Activated CD4-positive, alpha-beta memory T cell treated with anti-CD3 and anti-CD28 coated beads for 36 hours (primary cell): ENCODE measurements at regions not wholly inside any gene's neighbourhood (a gene's known extent, or its start where the extent isn't known, plus 50 kb on each side); places are given as distances from the start of the nearest gene placed in this dataset.
"Not testable (repeated sequence)": the region's sequence is repeated elsewhere in the genome, so short reads cannot be mapped to it uniquely, and the experiment has no call there.

Experiments used
- CTCF ChIA-PET: fragments of 350-600 bp; sonication (Branson Sonifier 250); formaldehyde crosslinking; loops from one replicate; lab custom pipeline; 2021; ENCODE audit warnings: antibody characterized with exemption, inconsistent platforms; lab: Charles Lee
- POLR2A ChIA-PET: fragments of 350-600 bp; sonication (Branson Sonifier 250); formaldehyde crosslinking; loops from one replicate; lab custom pipeline; 2021; ENCODE audit warnings: antibody characterized with exemption; lab: Charles Lee
- DNase-seq: peaks from one replicate; pipeline ENCODE4 v3.0.0-alpha.2; 2020
- H3K27ac Mint-ChIP-seq: one replicate; pipeline ENCODE4 v1.8.0; 2021; ENCODE audit warnings: mixed read lengths
- H3K27me3 Mint-ChIP-seq: one replicate; pipeline ENCODE4 v1.8.0; 2021; ENCODE audit warnings: mixed read lengths
- H3K36me3 Mint-ChIP-seq: one replicate; pipeline ENCODE4 v1.8.0; 2021; ENCODE audit warnings: mixed read lengths
- H3K4me1 Mint-ChIP-seq: one replicate; pipeline ENCODE4 v1.8.0; 2021; ENCODE audit warnings: low read depth, mixed read lengths
- H3K4me3 Mint-ChIP-seq: one replicate; pipeline ENCODE4 v1.8.0; 2021; ENCODE audit warnings: mild to moderate bottlenecking, mixed read lengths
- H3K9me3 Mint-ChIP-seq: one replicate; pipeline ENCODE4 v1.8.0; 2021; ENCODE audit warnings: mixed read lengths
- intact Hi-C: fragments of 100-400 bp; cut with micrococcal nuclease; formaldehyde crosslinking; loops from one replicate; pipeline ENCODE4 v1.15.1; 2023

DNA sequence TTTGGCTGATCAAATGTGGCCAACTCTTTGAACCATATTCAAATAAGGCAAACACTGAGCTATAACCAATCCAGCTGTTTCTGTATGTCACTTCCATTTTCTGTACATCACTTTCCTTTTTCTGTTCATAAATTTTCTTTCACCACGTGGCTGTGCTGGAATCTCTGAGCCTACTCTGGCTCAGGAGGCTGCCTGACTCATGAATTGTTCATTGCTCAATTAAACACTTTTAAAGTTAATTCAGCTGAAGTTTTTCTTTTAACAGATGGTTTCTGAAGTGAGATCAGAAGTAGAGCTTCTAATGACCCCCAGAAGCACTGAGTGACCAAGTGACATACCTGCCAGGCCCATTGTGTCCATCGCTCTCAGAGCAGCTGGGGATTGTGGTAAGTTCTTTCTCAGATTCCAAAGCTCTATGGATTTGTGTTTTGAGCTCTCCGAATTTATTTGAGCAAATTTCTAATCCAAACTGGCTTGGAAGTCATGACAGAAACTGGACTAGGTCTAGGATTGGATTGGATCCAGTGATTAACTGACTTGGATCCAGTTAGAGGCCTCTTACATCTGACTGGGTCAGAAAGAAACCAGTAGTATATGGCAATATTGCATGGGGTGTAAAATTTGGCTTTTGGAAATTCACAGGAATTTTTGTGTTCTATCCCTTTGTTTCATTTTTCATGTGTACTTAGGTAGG, 121.2 kb upstream of the BANK1 start:
- POLR2A ChIA-PET = no interaction called here
- peaks cover 3% of the 10 kb centered on the region for H3K9me3 Mint-ChIP-seq
- intact Hi-C loops = no loop called here
- H3K4me1 Mint-ChIP-seq = no peaks in the 10 kb centered on the region
- H3K36me3 Mint-ChIP-seq = no peaks in the 10 kb centered on the region
- no peaks in the 10 kb centered on the region for H3K27me3 Mint-ChIP-seq
- no peak overlapping the region for H3K27ac Mint-ChIP-seq
- no peak overlapping the region for H3K4me3 Mint-ChIP-seq
- DNase-seq = no peak
- CTCF ChIA-PET = interaction anchor here (0.9 kb wide), 1 partner anchor 9 kb away, joined by 3 read pairs; no protein-coding TSS in a partner anchor

DNA sequence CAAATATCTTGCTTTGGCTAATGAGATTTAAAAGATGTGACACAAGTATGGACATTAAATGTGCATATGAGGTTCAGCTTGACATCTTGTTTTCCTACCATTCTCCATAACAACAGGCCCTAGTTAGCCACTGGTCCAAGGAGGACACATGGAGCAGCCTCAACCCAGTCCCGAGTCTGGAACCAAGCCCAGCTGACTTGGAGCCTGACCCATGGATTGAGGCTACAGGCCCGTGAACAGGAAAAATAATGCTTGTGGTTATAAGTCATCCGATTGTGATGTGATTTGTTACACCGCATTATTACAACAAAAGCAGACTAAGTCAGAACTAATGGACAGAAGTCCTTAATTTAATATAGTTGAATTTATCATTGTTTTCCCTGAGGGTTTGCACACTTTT, 123.2 kb upstream of the BANK1 start:
- H3K4me1 Mint-ChIP-seq = no peaks in the 10 kb centered on the region
- no peak for DNase-seq
- H3K9me3 Mint-ChIP-seq = no peaks in the 10 kb centered on the region
- ChIA-PET POLR2A (no interaction called here), CTCF (no interaction called here)
- no peaks in the 10 kb centered on the region for H3K27me3 Mint-ChIP-seq
- intact Hi-C loops = no loop called here
- no peaks in the 10 kb centered on the region for H3K36me3 Mint-ChIP-seq
- H3K4me3 Mint-ChIP-seq = no peak overlapping the region
- no peak overlapping the region for H3K27ac Mint-ChIP-seq

- DNase-seq = no peak
Measured at GRCh38 chr4:101660607-101661006, 129.9 kb upstream of the BANK1 start.

DNA sequence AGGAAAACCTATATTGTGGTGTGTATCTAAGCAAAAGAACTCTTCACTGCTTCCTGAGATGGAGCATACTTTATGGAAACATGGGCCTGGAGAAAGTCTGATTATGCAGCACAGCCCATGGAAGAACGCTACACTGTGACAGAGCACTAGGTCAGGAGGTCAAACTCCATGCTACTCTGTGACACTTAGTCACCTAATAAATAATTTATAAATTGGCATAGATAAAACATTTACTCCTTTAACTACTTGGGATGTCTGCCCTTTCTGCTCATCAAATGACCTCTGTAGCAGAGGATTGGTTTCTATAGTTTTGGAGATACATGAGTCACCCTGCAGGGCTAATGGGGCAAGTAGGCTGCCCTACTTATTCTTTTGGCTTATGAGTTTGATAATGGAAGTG, 134.7 kb upstream of the BANK1 start:
- H3K27ac Mint-ChIP-seq = no peak overlapping the region
- ChIA-PET CTCF (interaction anchor here (0.5 kb wide), 1 partner anchor 8 kb away, joined by 3 read pairs; no protein-coding TSS in a partner anchor), POLR2A (no interaction called here)
- H3K27me3 Mint-ChIP-seq = peaks cover 14% of the 10 kb centered on the region
- no peaks in the 10 kb centered on the region for H3K4me1 Mint-ChIP-seq
- intact Hi-C loops = no loop called here
- no peak for DNase-seq
- no peaks in the 10 kb centered on the region for H3K9me3 Mint-ChIP-seq
- H3K4me3 Mint-ChIP-seq = no peak overlapping the region
- H3K36me3 Mint-ChIP-seq = no peaks in the 10 kb centered on the region

More at GRCh38 chr4:101660607-101661006, 129.9 kb upstream of the BANK1 start:
- Mint-ChIP-seq H3K36me3 (no peaks in the 10 kb centered on the region), H3K27ac (no peak overlapping the region), H3K9me3 (no peaks in the 10 kb centered on the region), H3K27me3 (peaks cover 10% of the 10 kb centered on the region), H3K4me3 (no peak overlapping the region), H3K4me1 (no peaks in the 10 kb centered on the region)
- POLR2A ChIA-PET = no interaction called here
- intact Hi-C loops = no loop called here
- CTCF ChIA-PET = no interaction called here

DNA sequence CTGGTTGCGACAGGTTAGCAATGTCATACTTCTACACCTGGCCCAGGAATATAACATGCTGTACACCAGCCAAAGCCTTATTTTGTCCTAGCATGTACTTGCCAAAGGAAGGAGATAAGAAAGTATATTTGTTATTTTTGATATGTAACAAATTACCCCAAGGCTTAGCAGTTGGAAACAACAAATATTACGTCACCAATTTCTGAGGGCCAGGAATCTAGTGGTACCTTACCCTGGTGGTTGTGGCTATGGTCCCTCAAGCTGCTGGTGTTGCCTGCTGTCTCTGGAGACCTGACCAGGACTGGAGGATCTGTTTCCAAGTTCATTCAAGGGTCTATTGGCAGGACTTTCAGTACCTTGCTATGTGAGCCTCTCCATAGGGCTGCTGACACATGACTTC, 135.5 kb upstream of the BANK1 start:
- H3K27me3 Mint-ChIP-seq = peaks cover 11% of the 10 kb centered on the region
- no peaks in the 10 kb centered on the region for H3K36me3 Mint-ChIP-seq
- no peaks in the 10 kb centered on the region for H3K4me1 Mint-ChIP-seq
- intact Hi-C loops = no loop called here
- no peak for DNase-seq
- CTCF ChIA-PET = no interaction called here
- no peak overlapping the region for H3K4me3 Mint-ChIP-seq
- H3K27ac Mint-ChIP-seq = no peak overlapping the region
- POLR2A ChIA-PET = no interaction called here
- H3K9me3 Mint-ChIP-seq = no peaks in the 10 kb centered on the region

GRCh38 chr4:101651778-101652177, 138.8 kb upstream of the BANK1 start:
- POLR2A ChIA-PET = no interaction called here
- Mint-ChIP-seq H3K27me3 (peaks cover 7% of the 10 kb centered on the region), H3K4me3 (no peak overlapping the region), H3K9me3 (no peaks in the 10 kb centered on the region), H3K36me3 (no peaks in the 10 kb centered on the region), H3K27ac (no peak overlapping the region), H3K4me1 (no peaks in the 10 kb centered on the region)
- DNase-seq = no peak
- intact Hi-C loops = no loop called here
- CTCF ChIA-PET = no interaction called here

DNA sequence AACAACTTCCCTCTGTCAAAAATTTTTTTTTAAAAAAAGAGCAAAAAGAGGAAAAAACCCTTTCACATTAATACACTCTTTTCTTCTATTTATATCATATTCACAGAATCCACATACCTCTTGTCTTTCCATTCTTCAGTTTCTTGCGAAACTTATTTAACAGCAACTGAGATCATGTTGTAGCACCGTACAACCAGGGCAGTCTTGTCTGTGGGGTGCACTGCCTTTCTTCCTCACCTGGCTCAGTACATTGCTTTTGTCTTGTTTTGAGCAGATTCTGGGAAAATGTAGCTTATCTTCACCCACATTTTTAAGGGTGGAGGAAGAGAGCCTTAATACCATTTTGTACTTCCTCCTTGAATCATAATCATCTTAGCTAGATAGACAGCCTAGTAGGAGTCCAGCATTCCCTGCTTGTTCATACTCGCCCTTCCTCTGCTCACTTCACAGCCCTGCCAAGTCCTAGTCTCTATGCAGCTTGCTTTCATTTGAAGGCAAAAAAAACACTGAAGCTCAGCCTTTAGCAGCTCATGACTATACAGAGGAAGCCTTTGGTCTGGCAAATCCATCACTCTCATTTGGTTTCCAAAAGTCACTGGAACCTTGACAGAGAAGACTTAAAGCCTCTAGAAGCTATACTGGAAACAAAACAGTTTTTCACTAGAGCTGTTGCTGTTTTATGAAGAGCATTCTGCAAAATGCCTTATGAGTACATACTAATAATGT, 140.6 kb upstream of the BANK1 start:
- ChIA-PET CTCF (no interaction called here), POLR2A (no interaction called here)

DNA sequence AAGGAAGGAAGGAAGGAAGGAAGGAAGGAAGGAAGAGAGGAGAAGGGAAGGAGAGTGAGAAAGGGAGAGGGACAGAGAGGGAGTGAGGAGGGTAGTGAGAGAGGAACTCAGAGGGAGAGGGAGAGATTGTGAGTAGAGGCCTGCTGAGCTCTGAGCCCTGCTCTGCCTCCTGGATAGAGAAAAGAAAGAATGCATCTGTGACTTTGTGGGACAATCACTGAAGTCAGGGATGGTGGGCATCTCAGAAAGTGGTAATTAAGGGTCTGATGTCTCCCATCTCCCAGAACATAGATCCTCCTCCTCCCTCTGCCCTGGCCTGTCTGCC, 142.9 kb upstream of the BANK1 start:
- no peak for DNase-seq
- Mint-ChIP-seq H3K27me3 (peaks cover 15% of the 10 kb centered on the region), H3K9me3 (no peaks in the 10 kb centered on the region), H3K36me3 (no peaks in the 10 kb centered on the region), H3K4me3 (no peak overlapping the region), H3K4me1 (no peaks in the 10 kb centered on the region), H3K27ac (no peak overlapping the region)
- ChIA-PET CTCF (interaction anchor here (0.7 kb wide), 1 partner anchor 8 kb away, joined by 3 read pairs; no protein-coding TSS in a partner anchor), POLR2A (no interaction called here)
- intact Hi-C loops = no loop called here

More for the DNA sequence above, 140.6 kb upstream of the BANK1 start:
- Mint-ChIP-seq H3K36me3 (no peaks in the 10 kb centered on the region), H3K9me3 (no peaks in the 10 kb centered on the region), H3K27me3 (peaks cover 9% of the 10 kb centered on the region), H3K27ac (no peak overlapping the region), H3K4me1 (no peaks in the 10 kb centered on the region), H3K4me3 (no peak overlapping the region)
- intact Hi-C loops = no loop called here
- DNase-seq = no peak

GRCh38 chr4:101644516-101644915, 146.0 kb upstream of the BANK1 start:
- Mint-ChIP-seq H3K36me3 (no peaks in the 10 kb centered on the region), H3K9me3 (no peaks in the 10 kb centered on the region), H3K27me3 (peaks cover 12% of the 10 kb centered on the region), H3K4me3 (no peak overlapping the region), H3K4me1 (no peaks in the 10 kb centered on the region), H3K27ac (no peak overlapping the region)
- intact Hi-C loops = no loop called here
- ChIA-PET POLR2A (no interaction called here), CTCF (no interaction called here)
- DNase-seq = no peak

- no peaks in the 10 kb centered on the region for H3K4me1 Mint-ChIP-seq
- CTCF ChIA-PET = no interaction called here
- no peak overlapping the region for H3K4me3 Mint-ChIP-seq
- intact Hi-C loops = no loop called here
- DNase-seq = no peak
- H3K36me3 Mint-ChIP-seq = no peaks in the 10 kb centered on the region
- no peaks in the 10 kb centered on the region for H3K9me3 Mint-ChIP-seq
- H3K27me3 Mint-ChIP-seq = peaks cover 12% of the 10 kb centered on the region
- no peak overlapping the region for H3K27ac Mint-ChIP-seq
- POLR2A ChIA-PET = no interaction called here
Measured at GRCh38 chr4:101643186-101643837, 147.2 kb upstream of the BANK1 start.

DNA sequence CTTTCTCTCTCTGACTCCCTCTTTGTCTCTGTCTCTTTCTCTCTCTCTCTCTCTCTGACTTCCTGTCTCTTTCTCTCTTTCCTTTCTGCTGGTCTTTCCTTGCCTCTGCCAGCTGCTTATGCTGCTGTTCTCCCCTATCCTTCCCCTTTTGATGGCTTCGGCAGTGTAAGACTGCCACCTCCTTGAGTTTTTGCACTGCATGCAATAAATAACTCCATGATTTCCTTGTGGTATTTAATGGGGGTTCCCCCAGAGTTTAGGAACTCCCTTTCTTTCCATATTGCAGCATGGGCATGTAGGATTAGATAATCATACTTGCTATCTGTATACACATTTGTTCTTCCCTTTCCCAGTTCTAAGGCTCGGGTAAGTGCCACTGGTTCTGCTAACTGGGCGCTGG, 157.8 kb upstream of the BANK1 start:
- H3K36me3 Mint-ChIP-seq, H3K9me3 Mint-ChIP-seq, intact Hi-C loops, H3K4me1 Mint-ChIP-seq, H3K4me3 Mint-ChIP-seq, DNase-seq, H3K27ac Mint-ChIP-seq, H3K27me3 Mint-ChIP-seq, CTCF ChIA-PET, POLR2A ChIA-PET: not testable (repeated sequence)

DNA sequence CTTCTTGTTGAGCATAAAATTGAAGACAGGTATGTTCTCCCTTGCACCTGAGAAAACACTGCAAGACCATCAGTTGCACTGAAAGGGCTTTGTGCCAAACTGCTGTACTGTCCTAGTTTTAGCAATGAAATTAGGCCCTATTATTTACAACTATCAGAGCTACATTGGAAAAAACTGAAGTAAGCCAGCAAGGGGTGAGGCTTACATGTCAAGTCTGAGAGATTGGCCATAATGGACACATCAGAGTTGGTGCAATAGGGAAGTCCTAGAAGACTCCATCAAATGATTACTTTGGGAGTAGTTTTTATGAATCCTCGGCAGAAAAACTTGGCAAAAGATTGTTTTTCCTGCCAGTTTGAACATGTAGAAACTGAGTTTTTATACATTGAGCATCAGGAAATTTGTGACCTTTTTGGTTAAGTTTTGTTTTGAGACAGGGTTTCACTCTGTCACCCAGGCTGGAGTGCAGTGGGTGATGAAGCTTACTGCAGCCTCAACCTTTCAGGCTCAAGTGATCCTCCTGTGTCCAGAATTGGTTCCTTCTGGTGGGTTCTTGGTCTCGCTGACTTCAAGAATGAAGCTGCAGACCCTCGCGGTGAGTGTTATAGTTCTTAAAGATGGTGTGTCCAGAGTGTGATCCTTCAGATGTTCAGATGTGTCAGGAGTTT, 160.1 kb upstream of the BANK1 start:
- intact Hi-C loops = no loop called here
- Mint-ChIP-seq H3K9me3 (peaks cover 3% of the 10 kb centered on the region), H3K4me3 (no peak overlapping the region), H3K27me3 (peaks cover 7% of the 10 kb centered on the region), H3K4me1 (no peaks in the 10 kb centered on the region), H3K36me3 (no peaks in the 10 kb centered on the region), H3K27ac (no peak overlapping the region)
- DNase-seq = no peak
- CTCF ChIA-PET = no interaction called here
- POLR2A ChIA-PET = no interaction called here
